Smooth muscle cell (in vitro differentiated cells): ENCODE measurements at regions not wholly inside any gene's neighbourhood (a gene's known extent, or its start where the extent isn't known, plus 50 kb on each side); places are given as distances from the start of the nearest gene placed in this dataset.

Experiments used
- DNase-seq: peaks from one replicate; lab custom pipeline; 2025; ENCODE audit not compliant: unreplicated experiment; lab: John Stamatoyannopoulos, UW
- H2AFZ ChIP-seq: fragments of 200-600 bp; sonication (generic); 2 replicates; pipeline ENCODE4 v1.6.0; 2016; ENCODE audit warnings: antibody characterized with exemption, low read depth, mild to moderate bottlenecking
- H3F3A ChIP-seq: fragments of 200-600 bp; sonication (generic); 2 replicates; pipeline ENCODE4 v1.6.0; 2017; ENCODE audit warnings: antibody characterized with exemption, low read depth
- H3K27ac ChIP-seq: fragments of 200-600 bp; sonication (generic); 2 replicates; pipeline ENCODE4 v1.5.1; 2016; ENCODE audit warnings: low read depth, mild to moderate bottlenecking
- H3K27me3 ChIP-seq: fragments of 200-600 bp; sonication (generic); 2 replicates; pipeline ENCODE4 v1.6.1; 2016; ENCODE audit warnings: low read depth, mild to moderate bottlenecking
- H3K36me3 ChIP-seq: fragments of 200-600 bp; sonication (generic); 2 replicates; pipeline ENCODE4 v1.5.1; 2016; ENCODE audit warnings: low read depth
- H3K4me1 ChIP-seq: fragments of 200-600 bp; sonication (generic); 2 replicates; pipeline ENCODE4 v1.5.1; 2016; ENCODE audit warnings: low read depth
- H3K4me2 ChIP-seq: fragments of 200-600 bp; sonication (generic); 2 replicates; pipeline ENCODE4 v1.6.0; 2016; ENCODE audit warnings: mild to moderate bottlenecking
- H3K4me3 ChIP-seq: fragments of 200-600 bp; sonication (generic); 2 replicates; pipeline ENCODE4 v1.5.1; 2016; ENCODE audit warnings: mild to moderate bottlenecking
- H3K79me2 ChIP-seq: fragments of 200-600 bp; sonication (generic); 2 replicates; pipeline ENCODE4 v1.6.0; 2016; ENCODE audit warnings: low read depth, mild to moderate bottlenecking
- H3K9ac ChIP-seq: fragments of 200-600 bp; sonication (generic); 2 replicates; pipeline ENCODE4 v1.6.0; 2016; ENCODE audit warnings: low read depth
- H3K9me3 ChIP-seq: fragments of 200-600 bp; sonication (generic); replicated peaks from 2 replicates; pipeline ENCODE4 v1.5.1; 2016; ENCODE audit warnings: low read depth
- H4K20me1 ChIP-seq: fragments of 200-600 bp; sonication (generic); 2 replicates; pipeline ENCODE4 v1.6.0; 2016; ENCODE audit warnings: low read depth
- CTCF ChIP-seq: fragments of 200-600 bp; sonication (generic); IDR thresholded peaks from 2 replicates; pipeline ENCODE4 v1.5.1; 2017; ENCODE audit warnings: borderline replicate concordance, mild to moderate bottlenecking, antibody characterized with exemption; ENCODE audit not compliant: insufficient read depth, poor library complexity, severe bottlenecking
- WGBS: methylation state at CpG from one replicate; pipeline ENCODE4 v1.1.7; 2016; ENCODE audit warnings: low lambda C conversion rate; 5-methylcytosine and 5-hydroxymethylcytosine counted together

- Histone ChIP-seq H3K36me3 (no peaks in the 10 kb centered on the region), H3F3A (no peaks in the 10 kb centered on the region), H3K4me2 (no peak overlapping the region), H3K27ac (no peak overlapping the region), H3K9me3 (no peaks in the 10 kb centered on the region), H3K4me3 (no peak overlapping the region), H3K4me1 (peaks cover 15% of the 10 kb centered on the region), H3K27me3 (no peaks in the 10 kb centered on the region), H2AFZ (no peak overlapping the region), H3K9ac (no peak overlapping the region), H3K79me2 (no peaks in the 10 kb centered on the region), H4K20me1 (no peaks in the 10 kb centered on the region)
- 71% methylated on average over 7 of the region's 7 CpGs for WGBS
- no peak for DNase-seq
- TF ChIP-seq CTCF = no peak
Measured at GRCh38 chr2:143907801-143908200, 612.1 kb downstream of the ZEB2 start.

- no peaks in the 10 kb centered on the region for H3K79me2 ChIP-seq
- no peaks in the 10 kb centered on the region for H3K9me3 ChIP-seq
- no peaks in the 10 kb centered on the region for H4K20me1 ChIP-seq
- no peak overlapping the region for H3K9ac ChIP-seq
- H3F3A ChIP-seq = no peaks in the 10 kb centered on the region
- no peak overlapping the region for H3K4me2 ChIP-seq
- H3K27me3 ChIP-seq = no peaks in the 10 kb centered on the region
- no peaks in the 10 kb centered on the region for H3K36me3 ChIP-seq
- WGBS = 70% methylated on average over 4 of the region's 4 CpGs
- H3K4me1 ChIP-seq = peaks cover 18% of the 10 kb centered on the region
- no peak overlapping the region for H3K27ac ChIP-seq
- no peak overlapping the region for H3K4me3 ChIP-seq
- no peak for TF ChIP-seq CTCF
- no peak for DNase-seq
- H2AFZ ChIP-seq = no peak overlapping the region
Measured at GRCh38 chr2:143906850-143907249, 613.1 kb downstream of the ZEB2 start.

GRCh38 chr2:143905587-143905986, 614.3 kb downstream of the ZEB2 start:
- 94% methylated on average over 4 of the region's 4 CpGs for WGBS
- Histone ChIP-seq H3K9ac (no peak overlapping the region), H2AFZ (no peak overlapping the region), H3K27me3 (no peaks in the 10 kb centered on the region), H3K9me3 (no peaks in the 10 kb centered on the region), H3K4me1 (peaks cover 19% of the 10 kb centered on the region), H3K27ac (no peak overlapping the region), H3K36me3 (no peaks in the 10 kb centered on the region), H3K4me3 (no peak overlapping the region), H3K4me2 (no peak overlapping the region), H3K79me2 (no peaks in the 10 kb centered on the region), H3F3A (no peaks in the 10 kb centered on the region), H4K20me1 (no peaks in the 10 kb centered on the region)
- no peak for TF ChIP-seq CTCF
- DNase-seq = no peak

GRCh38 chr2:143903172-143903856, 616.6 kb downstream of the ZEB2 start:
- H3F3A ChIP-seq = no peaks in the 10 kb centered on the region
- H3K9me3 ChIP-seq = no peaks in the 10 kb centered on the region
- no peaks in the 10 kb centered on the region for H3K36me3 ChIP-seq
- H2AFZ ChIP-seq = no peak overlapping the region
- DNase-seq = no peak
- peak overlapping the region; percentile 39 for H3K27ac ChIP-seq
- no peaks in the 10 kb centered on the region for H3K79me2 ChIP-seq
- no peak overlapping the region for H3K9ac ChIP-seq
- 96% methylated on average over 5 of the region's 5 CpGs for WGBS
- no peaks in the 10 kb centered on the region for H4K20me1 ChIP-seq
- no peaks in the 10 kb centered on the region for H3K27me3 ChIP-seq
- no peak overlapping the region for H3K4me2 ChIP-seq
- peaks cover 19% of the 10 kb centered on the region for H3K4me1 ChIP-seq
- H3K4me3 ChIP-seq = no peak overlapping the region
- no peak for TF ChIP-seq CTCF
